ENCODE measurements at regions not wholly inside any gene's neighbourhood (a gene's known extent, or its start where the extent isn't known, plus 50 kb on each side); places are given as distances from the start of the nearest gene placed in this dataset.

GRCh38 chr3:144462337-144462736, 490.7 kb downstream of the DIPK2A start:
- TF ChIP-seq CTCF (IDR thresholded peaks at IDR 0.05) (no peak), POLR2A (IDR thresholded peaks at IDR 0.05) (no peak), POLR2AphosphoS5 (IDR thresholded peaks at IDR 0.05; ENCODE audit: insufficient read depth in 1 of 2, low read depth in 1 of 2) (no peak)
